Neuronal stem cell (in vitro differentiated cells): ENCODE measurements at regions not wholly inside any gene's neighbourhood (a gene's known extent, or its start where the extent isn't known, plus 50 kb on each side); places are given as distances from the start of the nearest gene placed in this dataset.

ENCODE experiments used
- DNase-seq: peaks from one replicate; pipeline ENCODE4 v3.0.0-alpha.2; 2013; ENCODE audit warnings: low spot score
- H2AFZ ChIP-seq: one replicate; pipeline ENCODE4 v1.6.1; 2013; ENCODE audit warnings: mild to moderate bottlenecking, low read length, inconsistent platforms
- H2AK5ac ChIP-seq: 2 replicates; pipeline ENCODE4 v1.6.1; 2013; ENCODE audit warnings: low read depth, mild to moderate bottlenecking, inconsistent platforms, low read length, moderate library complexity, mixed read lengths
- H2BK120ac ChIP-seq: 2 replicates; pipeline ENCODE4 v1.6.1; 2013; ENCODE audit warnings: low read depth, mild to moderate bottlenecking, inconsistent platforms, low read length, moderate library complexity, mixed read lengths
- H2BK12ac ChIP-seq: one replicate; pipeline ENCODE4 v1.6.1; 2013; ENCODE audit warnings: low read length, inconsistent platforms
- H2BK15ac ChIP-seq: 2 replicates; pipeline ENCODE4 v1.6.1; 2013; ENCODE audit warnings: mild to moderate bottlenecking, low read length, inconsistent platforms, mixed read lengths
- H2BK5ac ChIP-seq: one replicate; pipeline ENCODE4 v1.6.1; 2013; ENCODE audit warnings: inconsistent platforms, mild to moderate bottlenecking, low read length, moderate library complexity
- H3K14ac ChIP-seq: one replicate; pipeline ENCODE4 v1.6.1; 2013; ENCODE audit warnings: low read length, inconsistent platforms
- H3K18ac ChIP-seq: 2 replicates; pipeline ENCODE4 v1.6.1; 2013; ENCODE audit warnings: low read length, inconsistent platforms
- H3K23ac ChIP-seq: 2 replicates; pipeline ENCODE4 v1.6.1; 2013; ENCODE audit warnings: low read depth, mild to moderate bottlenecking, mixed read lengths, low read length, inconsistent platforms; ENCODE audit not compliant: poor library complexity
- H3K27ac ChIP-seq: replicated peaks from 3 replicates; pipeline ENCODE4 v1.5.1; 2013; ENCODE audit warnings: low read length, inconsistent platforms
- H3K27me3 ChIP-seq, 3 experiments: 2 replicates each; pipeline ENCODE4 v1.6.1; 2013; ENCODE audit warnings: low read length in 3 of 3, mild to moderate bottlenecking in 2 of 3, inconsistent platforms in 1 of 3, low read depth in 1 of 3, mixed read lengths in 1 of 3, moderate library complexity in 1 of 3; ENCODE audit not compliant: control insufficient read depth in 3 of 3, insufficient read depth in 3 of 3
- H3K36me3 ChIP-seq, 2 donors: replicated peaks in 1 of 2; 2 replicates each; pipeline ENCODE4 v1.6.1; 2013; ENCODE audit warnings: low read length in 2 of 2; ENCODE audit not compliant: control insufficient read depth in 2 of 2, insufficient read depth in 2 of 2
- H3K4ac ChIP-seq: 2 replicates; pipeline ENCODE4 v1.6.1; 2013; ENCODE audit warnings: inconsistent platforms, mild to moderate bottlenecking, low read length, moderate library complexity
- H3K4me1 ChIP-seq, 2 donors: 1 replicate in 1 of 2; 2 replicates in 1 of 2; pipeline ENCODE4 v1.6.1; 2013; ENCODE audit warnings: low read length in 2 of 2, low read depth in 1 of 2; ENCODE audit not compliant: control insufficient read depth in 2 of 2, insufficient read depth in 1 of 2
- H3K4me2 ChIP-seq: one replicate; pipeline ENCODE4 v1.6.1; 2013; ENCODE audit warnings: mild to moderate bottlenecking, low read length, inconsistent platforms; ENCODE audit not compliant: insufficient read depth, poor library complexity, severe bottlenecking
- H3K4me3 ChIP-seq, 2 donors: 2 replicates each; pipeline ENCODE4 v1.5.1; 2013; ENCODE audit warnings: low read length in 2 of 2, mild to moderate bottlenecking in 2 of 2, inconsistent platforms in 1 of 2, moderate library complexity in 1 of 2
- H3K79me1 ChIP-seq: one replicate; pipeline ENCODE4 v1.6.1; 2013; ENCODE audit warnings: low read depth, mild to moderate bottlenecking, inconsistent platforms, low read length, moderate library complexity
- H3K9ac ChIP-seq: one replicate; pipeline ENCODE4 v1.6.1; 2013; ENCODE audit warnings: mild to moderate bottlenecking, low read depth, low read length, inconsistent platforms; ENCODE audit not compliant: poor library complexity
- H3K9me3 ChIP-seq, 2 donors: replicated peaks in 1 of 2; 2 replicates each; pipeline versions ENCODE3 to v1.6.1; 2013; ENCODE audit warnings: low read length in 2 of 2, mild to moderate bottlenecking in 2 of 2, inconsistent platforms in 1 of 2, low read depth in 1 of 2, mixed read lengths in 1 of 2, moderate library complexity in 1 of 2; ENCODE audit not compliant: control insufficient read depth in 2 of 2, insufficient read depth in 1 of 2
- H4K8ac ChIP-seq: one replicate; pipeline ENCODE4 v1.6.1; 2013; ENCODE audit warnings: low read depth, mild to moderate bottlenecking, inconsistent platforms, low read length, moderate library complexity
- H4K91ac ChIP-seq: one replicate; pipeline ENCODE4 v1.6.1; 2013; ENCODE audit warnings: low read length, low read depth, mild to moderate bottlenecking, inconsistent platforms; ENCODE audit not compliant: poor library complexity
- WGBS, 2 donors: extraction: QIAGEN DNeasy Blood & Tissue Kit; methylation state at CpG; one replicate each; pipeline ENCODE4 v1.1.7; 2013; ENCODE audit warnings: missing lambda C conversion rate in 2 of 2, mixed read lengths in 1 of 2; ENCODE audit not compliant: insufficient read length in 2 of 2, insufficient replicate concordance in 1 of 2; ENCODE audit errors: extremely low coverage in 2 of 2; 5-methylcytosine and 5-hydroxymethylcytosine counted together

- Histone ChIP-seq H2AFZ (no peak overlapping the region), H3K27me3 (no peaks in the 10 kb centered on the region), H3K23ac (no peak overlapping the region), H4K8ac (no peak overlapping the region), H3K9me3 (no peaks in the 10 kb centered on the region), H2BK120ac (no peak overlapping the region), H4K91ac (no peak overlapping the region), H2BK12ac (no peak overlapping the region), H3K4me3 (no peak overlapping the region), H3K4me2 (no peak overlapping the region), H3K36me3 (no peaks in the 10 kb centered on the region), H3K79me1 (no peaks in the 10 kb centered on the region), H3K9ac (no peak overlapping the region), H3K27ac (no peak overlapping the region), H3K18ac (no peak overlapping the region), H2AK5ac (no peak overlapping the region), H3K4ac (no peak overlapping the region), H3K4me1 (no peaks in the 10 kb centered on the region), H2BK5ac (no peak overlapping the region), H3K14ac (no peak overlapping the region), H2BK15ac (no peak overlapping the region)
- no CpG with 5 or more reads among the region's 3 CpGs for WGBS, 2 donors
- no peak for DNase-seq
Measured at GRCh38 chr6:156205678-156206077, 571.5 kb upstream of the ARID1B start.

DNA sequence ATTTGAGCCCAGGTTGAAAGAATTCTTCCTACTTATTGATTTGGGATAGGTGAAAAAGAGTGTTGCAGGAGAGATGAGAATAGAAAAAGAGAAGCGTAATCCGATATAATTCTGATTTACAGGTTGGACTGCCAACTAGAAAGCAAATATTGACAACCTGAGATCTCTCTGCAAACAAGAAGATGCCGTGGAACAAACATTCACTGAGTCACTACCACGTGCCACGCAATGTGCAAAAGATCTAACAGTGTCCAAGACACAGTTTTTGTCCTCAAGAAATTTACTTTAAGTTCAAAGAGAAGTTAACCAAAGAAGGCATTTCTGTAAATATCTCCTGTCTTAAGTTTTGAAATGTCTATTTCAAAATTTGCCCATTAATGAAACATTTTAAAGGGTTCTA lies 578.0 kb upstream of the ARID1B start:
- H3K23ac ChIP-seq = no peak overlapping the region
- no peak overlapping the region for H2BK15ac ChIP-seq
- no peak overlapping the region for H3K14ac ChIP-seq
- no peak overlapping the region for H2AK5ac ChIP-seq
- no peaks in the 10 kb centered on the region for H3K36me3 ChIP-seq
- no peak overlapping the region for H2BK5ac ChIP-seq
- no peak overlapping the region for H2AFZ ChIP-seq
- no peak overlapping the region for H3K4me2 ChIP-seq
- no peak overlapping the region for H4K91ac ChIP-seq
- no peaks in the 10 kb centered on the region for H3K9me3 ChIP-seq
- no peak overlapping the region for H3K4me3 ChIP-seq
- no peak for DNase-seq
- no peak overlapping the region for H3K9ac ChIP-seq
- H3K79me1 ChIP-seq = no peaks in the 10 kb centered on the region
- no CpG with 5 or more reads among the region's 5 CpGs for WGBS, 2 donors
- no peaks in the 10 kb centered on the region for H3K4me1 ChIP-seq
- no peak overlapping the region for H2BK12ac ChIP-seq
- no peak overlapping the region for H4K8ac ChIP-seq
- H3K27ac ChIP-seq = no peak overlapping the region
- H3K18ac ChIP-seq = no peak overlapping the region
- no peak overlapping the region for H3K4ac ChIP-seq
- H3K27me3 ChIP-seq = no peaks in the 10 kb centered on the region
- H2BK120ac ChIP-seq = no peak overlapping the region

GRCh38 chr6:156197513-156197912 lies 579.7 kb upstream of the ARID1B start:
- no peak overlapping the region for H2AFZ ChIP-seq
- H3K36me3 ChIP-seq = no peaks in the 10 kb centered on the region
- H3K9ac ChIP-seq = no peak overlapping the region
- H2BK15ac ChIP-seq = no peak overlapping the region
- no peak overlapping the region for H3K4ac ChIP-seq
- no peak overlapping the region for H2AK5ac ChIP-seq
- no peak overlapping the region for H2BK120ac ChIP-seq
- H3K4me3 ChIP-seq = no peak overlapping the region
- no peaks in the 10 kb centered on the region for H3K9me3 ChIP-seq
- no peaks in the 10 kb centered on the region for H3K4me1 ChIP-seq
- no peak overlapping the region for H2BK12ac ChIP-seq
- H3K27ac ChIP-seq = no peak overlapping the region
- H3K14ac ChIP-seq = no peak overlapping the region
- no peak overlapping the region for H2BK5ac ChIP-seq
- no peak overlapping the region for H3K4me2 ChIP-seq
- no CpG with 5 or more reads among the region's 2 CpGs for WGBS, 2 donors
- no peaks in the 10 kb centered on the region for H3K79me1 ChIP-seq
- no peaks in the 10 kb centered on the region for H3K27me3 ChIP-seq
- no peak overlapping the region for H4K91ac ChIP-seq
- H4K8ac ChIP-seq = no peak overlapping the region
- no peak overlapping the region for H3K18ac ChIP-seq
- no peak overlapping the region for H3K23ac ChIP-seq
- no peak for DNase-seq

DNA sequence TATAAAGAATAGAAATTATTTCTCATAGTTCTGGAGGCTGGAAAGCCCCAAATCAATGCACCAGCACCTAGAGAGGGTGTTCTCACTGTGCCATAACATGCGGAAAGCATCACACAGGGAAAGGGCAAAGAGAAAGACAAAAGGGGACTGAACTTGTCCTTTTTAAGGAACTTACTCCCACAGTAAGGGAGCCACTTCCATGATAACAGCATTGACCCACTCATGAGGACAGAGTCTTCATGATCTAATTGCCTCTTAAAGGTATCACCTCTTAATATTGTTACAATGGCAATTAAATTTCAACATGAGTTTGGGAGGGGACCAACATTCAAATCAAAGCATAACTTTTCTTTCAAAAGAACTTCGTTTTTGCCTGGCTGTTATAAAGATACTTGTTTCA lies 582.2 kb upstream of the ARID1B start:
- H3K4me1 ChIP-seq = no peaks in the 10 kb centered on the region
- H4K91ac ChIP-seq = no peak overlapping the region
- no peak overlapping the region for H2BK5ac ChIP-seq
- H3K4me3 ChIP-seq = no peak overlapping the region
- H3K27ac ChIP-seq = no peak overlapping the region
- H3K18ac ChIP-seq = no peak overlapping the region
- H3K27me3 ChIP-seq = no peaks in the 10 kb centered on the region
- H3K79me1 ChIP-seq = no peaks in the 10 kb centered on the region
- no peak overlapping the region for H2AK5ac ChIP-seq
- no peak overlapping the region for H2BK15ac ChIP-seq
- H3K23ac ChIP-seq = no peak overlapping the region
- no peak for DNase-seq
- whole genome bisulfite sequencing, 2 donors = no CpG with 5 or more reads among the region's 2 CpGs
- no peak overlapping the region for H2AFZ ChIP-seq
- H4K8ac ChIP-seq = no peak overlapping the region
- H2BK120ac ChIP-seq = no peak overlapping the region
- no peak overlapping the region for H3K4me2 ChIP-seq
- H3K9ac ChIP-seq = no peak overlapping the region
- no peak overlapping the region for H3K14ac ChIP-seq
- H3K4ac ChIP-seq = no peak overlapping the region
- no peak overlapping the region for H2BK12ac ChIP-seq
- no peaks in the 10 kb centered on the region for H3K36me3 ChIP-seq
- no peaks in the 10 kb centered on the region for H3K9me3 ChIP-seq
